ENCODE measurements at regions not wholly inside any gene's neighbourhood (a gene's known extent, or its start where the extent isn't known, plus 50 kb on each side); places are given as distances from the start of the nearest gene placed in this dataset.

DNA sequence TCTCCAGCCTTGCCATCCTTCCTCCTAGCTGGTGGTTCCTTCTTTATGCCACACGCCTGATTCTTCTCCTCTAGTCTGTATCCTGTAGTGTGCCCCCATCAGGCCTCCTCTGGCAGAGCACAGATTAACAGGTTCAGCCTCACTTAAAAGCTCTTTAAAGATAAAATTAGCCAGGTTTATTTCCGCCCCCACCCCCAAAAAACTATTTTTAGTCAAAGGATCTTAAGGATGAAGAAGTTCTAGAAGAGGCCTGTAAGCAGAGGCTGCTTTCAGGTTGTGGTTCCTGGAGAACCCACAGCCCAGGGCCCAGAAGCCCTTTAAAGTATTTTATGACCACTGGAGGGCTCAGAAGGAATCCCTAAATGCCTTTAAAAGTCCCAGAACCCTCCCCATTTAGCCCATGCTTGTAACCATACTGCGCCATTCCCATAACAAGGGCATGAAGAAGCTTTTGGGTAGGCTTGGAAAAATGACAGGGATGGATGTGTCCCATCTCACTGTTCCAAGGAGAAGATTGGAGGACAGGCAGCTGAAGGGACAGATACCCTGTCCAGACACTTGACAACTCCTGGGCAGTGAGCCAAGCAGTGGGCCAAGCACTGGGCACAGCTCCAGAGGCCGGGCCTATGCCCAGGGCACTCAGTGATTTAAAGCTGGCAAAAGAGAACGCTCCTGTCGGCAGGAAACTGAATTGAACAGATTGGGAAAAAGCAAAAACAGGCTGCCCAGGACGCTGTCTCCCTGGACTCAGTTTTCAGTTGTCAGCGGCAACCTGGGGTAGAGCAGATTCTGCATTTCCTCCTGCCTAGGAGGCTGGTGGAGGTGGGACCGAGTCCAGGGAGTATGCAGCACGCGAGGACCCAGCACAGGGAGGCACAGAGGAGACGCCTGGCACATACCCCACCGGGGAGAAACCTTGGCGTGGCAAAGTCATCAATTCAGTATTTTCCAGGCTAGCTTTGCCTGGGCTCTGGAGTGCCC lies 106.3 kb upstream of the SSBP2 start:
- no peak for DNase-seq (ENCODE audit: low read depth in 2 of 2)

DNA sequence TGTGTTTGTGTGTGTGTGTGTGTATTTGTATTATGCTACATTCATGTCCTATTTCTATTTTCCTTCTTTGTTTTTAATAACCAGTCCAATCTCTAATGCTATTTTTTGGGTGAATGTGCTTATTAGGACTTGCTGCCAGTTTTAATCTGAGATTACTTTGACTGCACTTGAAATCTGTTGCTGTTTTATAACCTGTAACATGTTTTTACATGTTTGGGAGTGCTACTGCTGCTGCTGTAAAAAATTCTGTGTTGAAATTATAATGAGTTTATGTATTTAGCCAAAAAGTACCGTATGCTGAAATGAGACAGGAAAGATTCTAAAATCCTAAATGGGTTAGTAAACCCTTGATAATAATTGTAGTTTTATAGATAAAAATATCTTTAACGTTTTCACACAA lies 104.7 kb upstream of the SSBP2 start:
- no peak for DNase-seq (ENCODE audit: low read depth in 2 of 2)

GRCh38 chr5:81854915-81855314 lies 104.0 kb upstream of the SSBP2 start:
- DNase-seq (ENCODE audit: low read depth in 2 of 2) = no peak

- no peak for DNase-seq (ENCODE audit: low read depth in 2 of 2)
Measured at GRCh38 chr5:81854485-81854884, 103.6 kb upstream of the SSBP2 start.

GRCh38 chr5:81853030-81853357 lies 102.1 kb upstream of the SSBP2 start:
- no peak for DNase-seq (ENCODE audit: low read depth in 2 of 2)

GRCh38 chr5:81852291-81853029 lies 101.6 kb upstream of the SSBP2 start:
- DNase-seq (ENCODE audit: low read depth in 2 of 2) = no peak

DNA sequence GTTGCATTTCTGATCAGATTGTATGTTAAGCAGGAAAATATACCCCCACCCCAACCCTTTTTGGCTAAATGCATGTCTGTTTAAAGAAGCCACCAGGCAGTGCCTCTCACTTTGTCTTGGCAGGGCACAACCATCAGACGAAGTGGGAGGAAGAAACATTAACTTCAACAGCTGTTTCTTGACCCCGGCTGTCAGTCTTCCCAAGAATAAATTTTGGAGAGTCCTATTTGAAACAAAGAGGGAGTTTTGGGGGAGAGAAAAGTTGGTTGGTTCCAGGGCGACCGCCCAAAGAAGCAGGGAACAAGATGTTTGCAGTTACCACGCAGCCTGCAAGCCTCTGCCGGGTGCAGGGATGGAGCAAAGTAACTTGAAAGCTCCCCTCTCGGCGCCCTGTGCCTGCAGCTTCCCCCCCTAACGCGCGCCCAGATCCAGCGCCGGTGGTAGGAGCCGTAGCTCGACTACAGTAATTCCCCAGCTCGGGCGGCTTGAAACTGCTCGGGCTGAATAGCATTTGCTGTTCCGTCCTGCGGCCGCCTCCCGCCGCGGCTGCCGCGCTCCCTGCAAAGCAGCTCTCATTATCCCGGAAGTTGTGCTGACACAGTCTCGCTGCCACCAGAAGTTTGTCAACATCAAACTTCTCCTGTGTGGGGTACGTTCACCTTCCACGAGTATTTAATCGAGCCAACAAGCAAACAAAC lies 100.7 kb upstream of the SSBP2 start:
- peak; percentile 77 to 79 for DNase-seq (ENCODE audit: low read depth in 2 of 2)

DNA sequence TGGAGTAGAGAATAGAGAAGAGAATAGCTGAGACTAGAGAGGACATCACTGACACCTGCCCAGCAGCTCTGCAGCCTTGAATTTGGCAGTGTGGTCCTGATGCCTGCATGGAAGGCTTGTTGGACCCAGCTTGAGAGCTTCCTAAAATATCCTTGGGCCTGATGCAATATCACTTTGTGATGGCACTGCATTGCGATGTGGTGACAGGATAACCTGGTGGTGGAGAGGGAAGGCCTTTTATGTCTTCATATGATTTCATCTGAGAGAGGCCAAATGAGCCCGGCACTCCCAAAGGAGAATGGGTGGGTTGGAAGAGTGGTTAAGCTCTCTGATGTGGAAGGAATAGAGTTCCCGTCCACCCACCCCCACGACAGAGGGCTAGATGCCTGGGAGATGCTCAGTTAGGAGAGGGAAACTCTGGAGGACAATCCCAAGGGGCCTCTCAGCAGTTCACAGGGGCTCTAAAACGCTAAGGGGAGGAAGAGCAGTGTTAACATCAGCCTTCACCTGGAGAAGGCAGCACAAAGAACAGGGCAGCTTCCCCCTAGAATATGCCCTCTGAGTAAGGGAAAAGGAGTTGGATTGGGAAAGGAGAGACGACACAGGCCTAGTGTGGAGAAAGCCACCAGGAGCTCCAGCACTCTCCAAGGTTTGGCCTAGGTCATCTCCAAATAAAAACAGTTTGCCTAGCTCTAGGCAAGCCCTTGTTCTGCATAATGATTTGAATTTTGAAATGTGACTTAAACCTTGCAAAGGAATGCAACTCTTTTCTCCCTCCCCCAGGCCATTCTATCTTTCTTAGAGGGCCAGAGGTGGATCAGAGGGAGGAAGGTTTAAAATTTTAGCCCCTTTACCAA lies 99.8 kb upstream of the SSBP2 start:
- DNase-seq (ENCODE audit: low read depth in 2 of 2) = no peak

- no peak for DNase-seq (ENCODE audit: low read depth in 2 of 2)
Measured at GRCh38 chr5:81849770-81850367, 99.0 kb upstream of the SSBP2 start.

GRCh38 chr5:81848362-81848880 lies 97.5 kb upstream of the SSBP2 start:
- DNase-seq (ENCODE audit: low read depth in 2 of 2) = no peak

GRCh38 chr5:81846301-81846700 lies 95.4 kb upstream of the SSBP2 start:
- DNase-seq (ENCODE audit: low read depth in 2 of 2) = no peak

DNA sequence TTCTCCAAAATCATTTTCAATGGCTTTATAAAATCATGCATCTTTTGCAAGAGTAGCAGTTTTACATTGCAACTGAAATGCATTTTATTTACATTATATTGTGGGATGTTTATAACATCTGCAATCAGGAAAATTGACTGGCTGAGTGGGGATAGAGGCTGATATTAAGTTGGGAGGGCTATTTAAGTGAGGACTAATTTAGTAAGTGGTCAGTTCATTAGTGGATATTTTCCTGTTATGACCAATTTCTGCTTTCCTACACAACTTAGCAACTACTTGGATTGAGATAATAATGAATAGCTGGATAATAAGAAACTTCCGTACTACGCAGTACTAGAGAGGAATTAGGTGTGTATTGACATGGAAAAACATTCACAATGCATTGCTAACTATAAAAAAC lies 92.9 kb upstream of the SSBP2 start:
- DNase-seq (ENCODE audit: low read depth in 2 of 2) = no peak

DNA sequence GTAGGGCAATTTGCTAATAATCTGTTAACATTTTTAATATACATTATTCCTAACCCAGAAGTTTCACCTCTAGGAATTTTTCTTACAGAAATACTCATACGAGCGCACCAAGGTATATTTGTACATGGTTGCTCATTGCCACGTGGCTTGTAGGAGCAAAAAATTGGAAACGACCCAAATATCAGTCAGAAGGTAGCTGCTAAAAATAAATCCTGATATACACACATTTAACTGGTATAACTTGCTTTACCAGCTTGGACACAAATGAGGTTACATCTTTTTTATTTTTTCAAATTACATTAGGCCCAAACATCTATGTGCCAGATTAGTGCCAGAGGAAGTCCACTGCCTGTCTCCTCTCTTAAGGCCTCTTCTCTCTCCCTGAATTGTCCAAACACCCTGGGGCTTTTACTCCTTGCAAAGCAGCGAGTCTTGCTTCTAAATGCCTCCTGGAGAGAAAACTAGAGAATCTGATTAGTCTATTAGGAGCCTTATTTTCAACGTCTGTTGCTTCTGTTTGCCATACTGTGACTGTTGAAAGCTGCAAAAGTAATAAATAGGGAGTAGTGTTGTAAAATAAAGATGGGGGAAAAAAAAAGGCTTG lies 92.0 kb upstream of the SSBP2 start:
- no peak for DNase-seq (ENCODE audit: low read depth in 2 of 2)

- DNase-seq (ENCODE audit: low read depth in 2 of 2) = no peak
Measured at GRCh38 chr5:81839034-81839433, 88.1 kb upstream of the SSBP2 start.

DNA sequence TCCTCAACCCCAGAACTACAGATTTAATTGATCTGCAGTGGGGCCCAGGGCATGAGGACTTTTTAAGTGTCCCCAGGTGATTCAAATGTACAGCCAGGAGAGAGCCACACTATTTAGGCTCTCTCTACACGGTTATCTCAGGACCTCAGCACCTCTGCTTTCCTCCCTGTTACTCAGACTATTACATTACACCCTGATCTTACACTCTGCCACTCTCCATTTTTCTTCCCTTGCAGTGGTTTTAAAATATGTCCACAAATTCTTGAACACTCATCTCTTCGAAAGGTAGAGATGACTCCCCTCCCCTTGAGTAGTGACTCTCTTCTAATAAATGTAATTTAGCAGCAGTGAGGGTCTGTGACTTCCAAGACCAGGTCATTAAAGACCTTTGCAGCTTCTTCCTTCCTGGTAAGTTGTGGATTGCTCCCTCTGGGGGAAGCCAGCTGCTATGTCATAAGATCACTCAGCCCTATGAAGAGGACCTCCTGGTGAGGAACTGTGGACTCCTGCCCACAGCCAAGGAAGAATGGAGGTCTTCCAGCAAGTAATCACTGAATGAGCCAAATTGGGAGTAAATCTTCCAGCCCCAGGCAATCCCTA lies 87.5 kb upstream of the SSBP2 start:
- DNase-seq (ENCODE audit: low read depth in 2 of 2) = no peak

GRCh38 chr5:81837667-81838306 lies 86.9 kb upstream of the SSBP2 start:
- DNase-seq (ENCODE audit: low read depth in 2 of 2) = no peak

DNA sequence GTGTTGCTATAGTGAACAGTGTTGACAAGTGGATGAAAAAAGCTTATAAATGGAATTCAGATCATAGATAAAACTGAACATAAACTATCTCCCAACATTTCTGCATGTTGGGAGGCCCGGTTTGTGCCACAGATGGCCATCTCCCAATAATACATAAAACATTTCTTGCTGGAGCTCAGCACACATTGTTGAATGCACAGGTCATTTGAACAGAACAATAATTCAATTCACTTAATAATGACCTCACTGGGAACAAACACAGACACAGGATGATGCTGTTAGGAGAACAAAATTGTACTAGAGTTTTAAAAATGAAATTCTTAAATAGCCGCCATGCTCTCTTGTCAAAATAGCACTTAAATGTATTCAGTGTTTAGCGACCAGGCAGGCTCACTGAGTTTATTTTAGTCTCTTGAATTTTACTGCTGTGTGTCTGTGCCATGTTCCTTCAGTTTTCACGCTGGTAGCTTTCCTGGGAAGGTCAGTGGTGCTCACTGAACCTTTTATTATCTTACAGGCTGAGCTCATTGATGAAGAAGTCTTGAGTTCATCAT lies 85.0 kb upstream of the SSBP2 start:
- DNase-seq (ENCODE audit: low read depth in 2 of 2) = no peak

DNA sequence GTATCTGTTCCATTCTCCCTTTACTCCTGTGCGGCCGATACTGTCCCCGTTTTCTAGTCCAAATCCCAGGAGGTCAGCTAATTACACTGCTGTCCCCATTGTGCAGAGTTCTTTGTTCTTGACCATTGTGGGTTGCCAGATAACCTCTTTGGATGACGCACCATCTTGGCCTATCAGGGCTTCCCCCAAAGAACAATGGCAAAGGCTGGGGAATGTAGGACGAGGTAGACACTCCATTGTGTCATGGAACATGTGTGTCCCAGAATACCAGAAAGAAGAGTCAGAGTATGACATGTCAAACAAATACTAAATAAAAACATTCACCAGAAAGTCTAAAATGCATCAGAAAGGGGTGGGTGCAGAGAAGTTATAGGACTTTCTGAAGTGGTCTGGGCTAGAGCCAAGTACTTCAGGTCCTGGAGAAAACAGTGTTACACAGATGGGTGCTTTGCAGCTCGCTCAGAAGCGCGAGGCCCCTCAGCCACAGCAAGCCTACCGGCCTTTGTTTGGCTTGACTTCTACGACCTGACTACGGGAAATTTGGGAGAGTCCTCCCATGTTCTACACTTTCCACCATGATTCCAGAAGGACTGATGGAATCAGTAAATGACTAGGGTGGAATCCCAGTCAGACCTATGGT lies 83.2 kb upstream of the SSBP2 start:
- DNase-seq (ENCODE audit: low read depth in 2 of 2) = no peak

GRCh38 chr5:81830596-81830995 lies 79.7 kb upstream of the SSBP2 start:
- DNase-seq (ENCODE audit: low read depth in 2 of 2) = no peak

All from stimulated activated CD4-positive, alpha-beta T cell treated with anti-CD3 and anti-CD28 coated beads, Interleukin-15, amount 100 ng/mL, for 48 hours (primary cell).